ENCODE measurements at regions not wholly inside any gene's neighbourhood (a gene's known extent, or its start where the extent isn't known, plus 50 kb on each side); places are given as distances from the start of the nearest gene placed in this dataset.

DNA sequence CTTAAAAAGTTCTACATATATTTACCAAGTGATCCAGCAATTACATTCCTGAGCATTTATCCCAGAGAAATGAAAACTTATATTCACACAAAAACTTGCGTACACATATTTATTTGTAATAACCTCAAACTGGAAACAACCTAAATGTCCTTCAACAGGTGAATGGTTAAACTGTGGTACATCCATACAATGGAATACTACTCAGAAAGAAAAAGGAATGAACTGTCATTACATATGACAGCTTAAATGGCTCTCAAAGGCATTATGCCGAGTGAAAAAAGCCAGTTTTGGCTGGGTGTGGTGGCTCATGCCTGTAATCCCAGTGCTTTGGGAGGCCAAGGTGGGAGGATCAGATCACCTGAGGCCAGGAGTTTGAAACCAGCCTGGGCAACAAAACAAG, 79.1 kb upstream of the DYNC1I2 start:
- DNase-seq, result no peak

DNA sequence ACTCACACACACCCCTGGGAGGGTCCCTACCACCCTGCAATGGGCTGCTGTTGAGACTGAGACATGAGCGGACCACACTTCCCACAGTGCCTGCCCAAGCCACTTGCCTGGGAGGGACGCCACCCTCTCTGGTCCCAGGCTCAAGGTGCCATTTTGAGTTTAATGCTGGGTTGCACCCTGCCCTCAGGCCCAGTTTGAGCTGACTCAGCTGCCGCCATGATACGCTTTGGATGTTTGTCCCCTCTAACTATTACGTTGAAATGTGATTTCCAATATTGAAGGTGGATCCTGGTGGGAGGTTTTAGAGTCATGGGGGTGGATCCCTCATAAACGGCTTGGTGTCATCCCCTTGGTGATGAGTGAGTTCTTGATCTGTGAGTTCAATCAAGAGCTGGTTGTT, 76.4 kb upstream of the DYNC1I2 start:
- DNase-seq, result no peak

- DNase-seq, result no peak
Observed at GRCh38 chr2:171615069-171615468, 72.2 kb upstream of the DYNC1I2 start.

- no peak for DNase-seq
Observed at GRCh38 chr2:171617981-171618380, 69.3 kb upstream of the DYNC1I2 start.

DNA sequence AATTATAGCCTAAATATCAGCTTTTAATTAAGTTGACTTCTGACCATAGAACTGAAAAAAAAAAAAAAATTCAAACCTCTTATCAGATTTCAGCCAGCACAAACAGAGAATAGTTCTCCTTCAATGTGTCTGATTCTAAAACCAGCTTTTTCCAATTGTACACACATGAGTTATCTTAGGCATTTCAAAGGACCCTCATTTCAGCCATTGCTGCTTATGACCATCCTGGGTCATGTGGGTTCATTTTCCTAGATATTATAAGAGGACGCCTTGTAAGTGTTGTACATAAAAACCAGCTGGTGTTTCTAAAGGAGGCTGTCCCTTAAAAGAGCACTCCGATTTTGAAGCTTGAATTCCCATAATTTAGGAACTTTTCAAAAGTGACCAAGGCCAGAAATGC, 62.3 kb upstream of the DYNC1I2 start:
- no peak for DNase-seq

- no peak for DNase-seq
Observed at GRCh38 chr2:171626949-171627348, 60.3 kb upstream of the DYNC1I2 start.

DNA sequence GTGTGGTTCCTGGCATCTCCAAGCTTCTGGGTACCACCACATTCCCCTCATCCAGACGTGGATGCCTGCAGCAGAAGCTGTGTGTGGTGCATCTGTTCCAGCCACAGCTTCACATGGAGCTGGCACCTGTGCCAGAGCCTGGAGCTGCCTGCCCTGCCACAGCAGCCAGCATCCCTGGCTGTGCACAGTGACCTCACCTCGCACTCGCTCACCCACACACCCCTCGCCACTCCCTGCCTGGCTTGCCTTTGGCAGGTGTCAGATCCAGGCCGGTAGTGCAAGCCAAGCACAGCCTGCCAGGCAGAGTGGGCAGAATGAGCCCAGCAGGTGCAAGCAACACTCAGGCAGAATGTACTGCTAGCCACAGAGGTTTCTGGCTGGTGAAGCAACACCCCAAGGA, 59.9 kb upstream of the DYNC1I2 start:
- no peak for DNase-seq

GRCh38 chr2:171629113-171629512, 58.2 kb upstream of the DYNC1I2 start:
- no peak for DNase-seq

- no peak for DNase-seq
Observed at GRCh38 chr2:171630089-171630770, 57.0 kb upstream of the DYNC1I2 start.

- peak; percentile 99 for DNase-seq
Observed at GRCh38 chr2:171630812-171631626, 56.2 kb upstream of the DYNC1I2 start.

Data from SIG-M5 (cell line).